ENCODE measurements at regions not wholly inside any gene's neighbourhood (a gene's known extent, or its start where the extent isn't known, plus 50 kb on each side); places are given as distances from the start of the nearest gene placed in this dataset.

- TF ChIP-seq GATA2 (IDR thresholded peaks at IDR 0.05; ENCODE audit: low read depth, low read length) (no peak), GATA3 (IDR thresholded peaks at IDR 0.05; ENCODE audit: low read depth, low read length) (no peak)
Measured at GRCh38 chr9:86458191-86458855, 104.1 kb upstream of the TUT7 start.
